ENCODE measurements at regions not wholly inside any gene's neighbourhood (a gene's known extent, or its start where the extent isn't known, plus 50 kb on each side); places are given as distances from the start of the nearest gene placed in this dataset.
"Not testable (repeated sequence)": the region's sequence is repeated elsewhere in the genome, so short reads cannot be mapped to it uniquely, and the experiment has no call there.

- POLR2A ChIA-PET (ENCODE audit: unreplicated experiment), result no interaction called here
- no TSS peak for BruUV-seq (replicated peaks)
Measured at GRCh38 chr5:78718824-78719223, 70.3 kb upstream of the LHFPL2 start.

GRCh38 chr5:78717674-78718584 is 69.4 kb upstream of the LHFPL2 start:
- DNase-seq, result no peak
- H3K36me3 ChIP-seq (ENCODE audit: low read depth), result no peaks in the 10 kb centered on the region
- no peak overlapping the region for H2AFZ ChIP-seq
- H3K79me2 ChIP-seq (ENCODE audit: low read depth), result no peaks in the 10 kb centered on the region
- H3K27ac ChIP-seq, result no peak overlapping the region
- H3K9me3 ChIP-seq (ENCODE audit: insufficient read depth, low read depth), result no peaks in the 10 kb centered on the region
- no peaks in the 10 kb centered on the region for H3F3A ChIP-seq (ENCODE audit: insufficient read depth, low read depth)
- no peaks in the 10 kb centered on the region for H3K9me2 ChIP-seq (ENCODE audit: insufficient read depth)
- TF ChIP-seq EZH2 (IDR thresholded peaks at IDR 0.05; ENCODE audit: low read depth) (no peak), CTCF (conservative IDR thresholded peaks at IDR 0.05) (no peak)
- no peak overlapping the region for H3K4me2 ChIP-seq
- H3K4me1 ChIP-seq (replicated peaks; ENCODE audit: insufficient read depth), result no peaks in the 10 kb centered on the region
- POLR2A ChIA-PET (ENCODE audit: unreplicated experiment), result no interaction called here
- no peaks in the 10 kb centered on the region for H4K20me1 ChIP-seq (ENCODE audit: insufficient read depth)
- intact Hi-C loops (cut with micrococcal nuclease; ENCODE audit: unreplicated experiment), result no loop called here
- CTCF ChIA-PET, result no interaction called here
- no peaks in the 10 kb centered on the region for H3K27me3 ChIP-seq (ENCODE audit: insufficient read depth, low read depth)
- BruUV-seq (replicated peaks), result no TSS peak
- H3K4me3 ChIP-seq, result no peak overlapping the region

More at GRCh38 chr5:78718824-78719223, 70.3 kb upstream of the LHFPL2 start:
- Histone ChIP-seq H2AFZ (no peak overlapping the region), H3K27me3 (ENCODE audit: insufficient read depth, low read depth) (no peaks in the 10 kb centered on the region), H4K20me1 (ENCODE audit: insufficient read depth) (no peaks in the 10 kb centered on the region), H3K79me2 (ENCODE audit: low read depth) (no peaks in the 10 kb centered on the region), H3K27ac (no peak overlapping the region), H3K9me2 (ENCODE audit: insufficient read depth) (no peaks in the 10 kb centered on the region), H3K36me3 (ENCODE audit: low read depth) (no peaks in the 10 kb centered on the region), H3F3A (ENCODE audit: insufficient read depth, low read depth) (no peaks in the 10 kb centered on the region), H3K4me2 (no peak overlapping the region), H3K4me1 (replicated peaks; ENCODE audit: insufficient read depth) (no peaks in the 10 kb centered on the region), H3K4me3 (no peak overlapping the region), H3K9me3 (ENCODE audit: insufficient read depth, low read depth) (no peaks in the 10 kb centered on the region)
- CTCF ChIA-PET, result no interaction called here
- intact Hi-C loops (cut with micrococcal nuclease; ENCODE audit: unreplicated experiment), result no loop called here
- DNase-seq, result no peak
- no peak for TF ChIP-seq EZH2 (IDR thresholded peaks at IDR 0.05; ENCODE audit: low read depth)
- no peak for TF ChIP-seq CTCF (conservative IDR thresholded peaks at IDR 0.05)

GRCh38 chr5:78716206-78716605 is 67.6 kb upstream of the LHFPL2 start:
- no peaks in the 10 kb centered on the region for H3K27me3 ChIP-seq (ENCODE audit: insufficient read depth, low read depth)
- BruUV-seq (replicated peaks), result no TSS peak
- no peak for DNase-seq
- ChIA-PET CTCF (no interaction called here), POLR2A (ENCODE audit: unreplicated experiment) (interaction anchor here (0.6 kb wide), 1 partner anchor 32 kb away, joined by 3 read pairs; no protein-coding TSS in a partner anchor)
- no peak overlapping the region for H2AFZ ChIP-seq
- H3K36me3 ChIP-seq (ENCODE audit: low read depth), result no peaks in the 10 kb centered on the region
- no peak overlapping the region for H3K27ac ChIP-seq
- H3K4me1 ChIP-seq (replicated peaks; ENCODE audit: insufficient read depth), result no peaks in the 10 kb centered on the region
- TF ChIP-seq CTCF (conservative IDR thresholded peaks at IDR 0.05) (no peak), EZH2 (IDR thresholded peaks at IDR 0.05; ENCODE audit: low read depth) (no peak)
- no peaks in the 10 kb centered on the region for H3K9me3 ChIP-seq (ENCODE audit: insufficient read depth, low read depth)
- intact Hi-C loops (cut with micrococcal nuclease; ENCODE audit: unreplicated experiment), result no loop called here
- no peaks in the 10 kb centered on the region for H3K9me2 ChIP-seq (ENCODE audit: insufficient read depth)
- no peak overlapping the region for H3K4me3 ChIP-seq
- no peaks in the 10 kb centered on the region for H3F3A ChIP-seq (ENCODE audit: insufficient read depth, low read depth)
- no peak overlapping the region for H3K4me2 ChIP-seq
- no peaks in the 10 kb centered on the region for H3K79me2 ChIP-seq (ENCODE audit: low read depth)
- H4K20me1 ChIP-seq (ENCODE audit: insufficient read depth), result no peaks in the 10 kb centered on the region

GRCh38 chr5:78715351-78715750 is 66.8 kb upstream of the LHFPL2 start:
- H3K9me2 ChIP-seq (ENCODE audit: insufficient read depth); H3K4me1 ChIP-seq (replicated peaks; ENCODE audit: insufficient read depth); H3K9me3 ChIP-seq (ENCODE audit: insufficient read depth, low read depth); H4K20me1 ChIP-seq (ENCODE audit: insufficient read depth); H3K27me3 ChIP-seq (ENCODE audit: insufficient read depth, low read depth); POLR2A ChIA-PET (ENCODE audit: unreplicated experiment); DNase-seq; H3K27ac ChIP-seq; CTCF ChIA-PET; H2AFZ ChIP-seq; BruUV-seq (replicated peaks); H3K79me2 ChIP-seq (ENCODE audit: low read depth); intact Hi-C loops (cut with micrococcal nuclease; ENCODE audit: unreplicated experiment); H3F3A ChIP-seq (ENCODE audit: insufficient read depth, low read depth); H3K4me3 ChIP-seq; H3K4me2 ChIP-seq; H3K36me3 ChIP-seq (ENCODE audit: low read depth): not testable (repeated sequence)

GRCh38 chr5:78711670-78712069 is 63.1 kb upstream of the LHFPL2 start:
- H3K4me2 ChIP-seq; H4K20me1 ChIP-seq (ENCODE audit: insufficient read depth); H3K4me1 ChIP-seq (replicated peaks; ENCODE audit: insufficient read depth); H3K27me3 ChIP-seq (ENCODE audit: insufficient read depth, low read depth); BruUV-seq (replicated peaks); H3K9me2 ChIP-seq (ENCODE audit: insufficient read depth); POLR2A ChIA-PET (ENCODE audit: unreplicated experiment); H2AFZ ChIP-seq; intact Hi-C loops (cut with micrococcal nuclease; ENCODE audit: unreplicated experiment); H3K36me3 ChIP-seq (ENCODE audit: low read depth); CTCF ChIA-PET; DNase-seq; H3K9me3 ChIP-seq (ENCODE audit: insufficient read depth, low read depth); H3K27ac ChIP-seq; H3F3A ChIP-seq (ENCODE audit: insufficient read depth, low read depth); H3K79me2 ChIP-seq (ENCODE audit: low read depth); H3K4me3 ChIP-seq: not testable (repeated sequence)
